ENCODE measurements at regions not wholly inside any gene's neighbourhood (a gene's known extent, or its start where the extent isn't known, plus 50 kb on each side); places are given as distances from the start of the nearest gene placed in this dataset.
"Not testable (repeated sequence)": the region's sequence is repeated elsewhere in the genome, so short reads cannot be mapped to it uniquely, and the experiment has no call there.

GRCh38 chr16:17936766-17937402, 399.7 kb downstream of the NPIPA8 start:
- DNase-seq = no peak

- no peak for DNase-seq
These were observed 406.3 kb downstream of the NPIPA8 start for GRCh38 chr16:17930280-17930679.

- peak; percentile 82 to 96 for DNase-seq
These were observed 409.6 kb downstream of the NPIPA8 start for GRCh38 chr16:17926866-17927399.

GRCh38 chr16:17926461-17926860, 410.1 kb downstream of the NPIPA8 start:
- DNase-seq = peak in 1 of 2 experiments; percentile 62

- no peak for DNase-seq
These were observed 410.8 kb downstream of the NPIPA8 start for GRCh38 chr16:17925761-17926160.

- peak in 1 of 2 experiments; percentile 61 for DNase-seq
These were observed 415.1 kb downstream of the NPIPA8 start for GRCh38 chr16:17921357-17921978.

GRCh38 chr16:17917316-17918019, 419.1 kb downstream of the NPIPA8 start:
- no peak for DNase-seq

GRCh38 chr16:17915791-17916190, 420.7 kb downstream of the NPIPA8 start:
- DNase-seq = peak; percentile 53 to 62

- DNase-seq = no peak
These were observed 422.4 kb downstream of the NPIPA8 start for GRCh38 chr16:17914168-17914567.

- DNase-seq = not testable (repeated sequence)
These were observed 425.0 kb downstream of the NPIPA8 start for GRCh38 chr16:17911578-17911977.

- not testable (repeated sequence) for DNase-seq
These were observed 429.9 kb downstream of the NPIPA8 start for GRCh38 chr16:17906626-17907025.

GRCh38 chr16:17901309-17901708, 430.5 kb upstream of the XYLT1 start:
- DNase-seq = no peak

GRCh38 chr16:17899141-17899540, 428.4 kb upstream of the XYLT1 start:
- DNase-seq = no peak

- no peak for DNase-seq
These were observed 417.2 kb upstream of the XYLT1 start for GRCh38 chr16:17887963-17888362.

- no peak for DNase-seq
These were observed 415.0 kb upstream of the XYLT1 start for GRCh38 chr16:17885659-17886207.

GRCh38 chr16:17877821-17878360, 407.1 kb upstream of the XYLT1 start:
- DNase-seq = no peak

- no peak for DNase-seq
These were observed 396.2 kb upstream of the XYLT1 start for GRCh38 chr16:17866996-17867395.

GRCh38 chr16:17861981-17862479, 391.3 kb upstream of the XYLT1 start:
- DNase-seq = no peak

GRCh38 chr16:17858061-17858460, 387.3 kb upstream of the XYLT1 start:
- DNase-seq = no peak

GRCh38 chr16:17853958-17854357, 383.2 kb upstream of the XYLT1 start:
- DNase-seq = no peak

GRCh38 chr16:17852977-17853702, 382.4 kb upstream of the XYLT1 start:
- DNase-seq = no peak

- DNase-seq = peak; percentile 28 to 57
These were observed 380.0 kb upstream of the XYLT1 start for GRCh38 chr16:17850581-17851250.

Measured in NCI-H524 (cell line).